ENCODE measurements at regions not wholly inside any gene's neighbourhood (a gene's known extent, or its start where the extent isn't known, plus 50 kb on each side); places are given as distances from the start of the nearest gene placed in this dataset.

DNA sequence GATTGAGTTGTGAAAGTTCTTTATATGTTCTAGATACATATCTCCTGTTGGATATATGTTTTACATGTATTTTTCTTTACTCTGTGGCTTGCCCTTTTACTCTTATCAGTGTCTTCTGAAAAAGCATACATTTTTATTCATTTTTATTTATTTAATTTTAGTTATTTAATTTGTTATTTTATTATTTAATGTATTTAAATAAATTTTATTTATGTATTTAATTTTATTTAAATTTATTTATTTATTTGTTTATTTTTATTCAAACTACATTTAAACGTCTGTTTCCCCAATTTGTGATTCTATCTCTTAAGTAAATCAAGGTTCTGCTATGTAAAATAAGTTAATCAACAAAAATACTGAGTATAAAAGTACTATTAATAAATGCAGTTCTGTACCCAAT lies 279.1 kb upstream of the AKR1E2 start:
- TF ChIP-seq, protein P1, sequence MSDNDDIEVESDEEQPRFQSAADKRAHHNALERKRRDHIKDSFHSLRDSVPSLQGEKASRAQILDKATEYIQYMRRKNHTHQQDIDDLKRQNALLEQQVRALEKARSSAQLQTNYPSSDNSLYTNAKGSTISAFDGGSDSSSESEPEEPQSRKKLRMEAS (CRISPR knock-in tag; IDR thresholded peaks at IDR 0.05), result no peak
- TF ChIP-seq SMAD1 (IDR thresholded peaks at IDR 0.05; ENCODE audit: low read depth, low read length, partially characterized antibody) (no peak), ESRRA (IDR thresholded peaks at IDR 0.05; ENCODE audit: borderline replicate concordance, low read depth) (no peak), SETDB1 (IDR thresholded peaks at IDR 0.05; ENCODE audit: low read length) (no peak)

Data from K562 (cell line).